ENCODE measurements at regions not wholly inside any gene's neighbourhood (a gene's known extent, or its start where the extent isn't known, plus 50 kb on each side); places are given as distances from the start of the nearest gene placed in this dataset.

GRCh38 chr10:79007421-79008319 is 61.1 kb upstream of the ZMIZ1 start:
- DNase-seq = no peak

GRCh38 chr10:79009145-79009544 is 59.6 kb upstream of the ZMIZ1 start:
- DNase-seq = no peak

- DNase-seq = no peak
Observed at GRCh38 chr10:79012567-79012966, 56.2 kb upstream of the ZMIZ1 start.

- no peak for DNase-seq
Observed at GRCh38 chr10:79013406-79013987, 55.3 kb upstream of the ZMIZ1 start.

GRCh38 chr10:79014796-79015195 is 54.0 kb upstream of the ZMIZ1 start:
- DNase-seq = no peak

GRCh38 chr10:79017882-79018520 is 50.8 kb upstream of the ZMIZ1 start:
- DNase-seq = no peak

GRCh38 chr10:79018521-79019011 is 50.2 kb upstream of the ZMIZ1 start:
- no peak for DNase-seq

Measured in stimulated activated CD4-positive, alpha-beta T cell treated with anti-CD3 and anti-CD28 coated beads, Interleukin-4, amount 100 ng/mL, for 24 hours (primary cell).